ENCODE measurements at regions not wholly inside any gene's neighbourhood (a gene's known extent, or its start where the extent isn't known, plus 50 kb on each side); places are given as distances from the start of the nearest gene placed in this dataset.

GRCh38 chr1:166418344-166418933 lies 251.6 kb upstream of the FAM78B start:
- no peak overlapping the region for H3K4me3 ChIP-seq (ENCODE audit: extremely low read depth in 1 of 4, insufficient read depth in 2 of 4, low read depth in 3 of 4, low read length in 4 of 4)
- H4K20me1 ChIP-seq (replicated peaks in 1 of 2; ENCODE audit: control insufficient read depth in 1 of 2, insufficient read depth in 2 of 2, low read length in 2 of 2): no peaks in the 10 kb centered on the region
- H3K27me3 ChIP-seq (replicated peaks in 1 of 4; ENCODE audit: control insufficient read depth in 3 of 4, extremely low read depth in 1 of 4, insufficient read depth in 3 of 4, low read length in 3 of 4): no peaks in the 10 kb centered on the region
- WGBS, 2 experiments (ENCODE audit: extremely low coverage in 1 of 2, insufficient coverage in 1 of 2, insufficient read length in 1 of 2, insufficient replicate concordance in 2 of 2, low coverage in 1 of 2, low lambda C conversion rate in 2 of 2, missing lambda C conversion rate in 1 of 2): 88% methylated on average over 3 of the region's 3 CpGs; no CpG with 5 or more reads in 1 of the 2 experiments
- H2AK5ac ChIP-seq (ENCODE audit: low read depth, low read length): no peak overlapping the region
- no peak overlapping the region for H3K9ac ChIP-seq (replicated peaks in 1 of 4; ENCODE audit: extremely low read depth in 1 of 4, low read depth in 3 of 4, low read length in 3 of 4)
- no peak overlapping the region for H2AFZ ChIP-seq (ENCODE audit: low read length)
- FAIRE-seq (no peak), DNase-seq (ENCODE audit: low read depth in 1 of 2, low spot score in 2 of 2) (no peak)
- H3K79me1 ChIP-seq (ENCODE audit: low read depth, low read length): no peaks in the 10 kb centered on the region
- H2BK5ac ChIP-seq (ENCODE audit: low read depth, low read length): no peak overlapping the region
- H3K56ac ChIP-seq (replicated peaks; ENCODE audit: insufficient read length, low read depth, low read length): no peak overlapping the region
- peaks cover 3 to 4% of the 10 kb centered on the region in 2 experiments; a peak in 2 of 4 replicates for H3K9me3 ChIP-seq (ENCODE audit: insufficient read depth in 2 of 2, low read depth in 1 of 2, low read length in 1 of 2)
- CTCF ChIA-PET (ENCODE audit: partially characterized antibody): interaction anchor here (0.6 to 1.7 kb wide), 5 partner anchors 14 to 816 kb away, joined by 3 to 5 read pairs (median 4); no protein-coding TSS in a partner anchor
- H3K23me2 ChIP-seq (ENCODE audit: low read depth, low read length): no peaks in the 10 kb centered on the region
- no peak overlapping the region for H4K8ac ChIP-seq (ENCODE audit: extremely low read depth, insufficient read depth, low read length)
- no peaks in the 10 kb centered on the region for H3K79me2 ChIP-seq (ENCODE audit: control insufficient read depth in 1 of 2, insufficient read depth in 2 of 2, low read length in 2 of 2)
- H3K4me2 ChIP-seq (ENCODE audit: insufficient read depth in 1 of 2, low read depth in 2 of 2, low read length in 2 of 2): no peak overlapping the region
- H2BK12ac ChIP-seq (ENCODE audit: low read depth, low read length): no peak overlapping the region
- no peaks in the 10 kb centered on the region for H3K36me3 ChIP-seq (ENCODE audit: control insufficient read depth in 2 of 4, insufficient read depth in 4 of 4, low read length in 3 of 4)
- H3K4me1 ChIP-seq (replicated peaks in 1 of 4; ENCODE audit: control insufficient read depth in 3 of 4, insufficient read depth in 4 of 4, low read length in 3 of 4): no peaks in the 10 kb centered on the region
- POLR2A ChIA-PET (ENCODE audit: partially characterized antibody): no interaction called here
- H2BK20ac ChIP-seq (ENCODE audit: low read length): no peak overlapping the region
- no peak overlapping the region for H3K27ac ChIP-seq (ENCODE audit: low read depth, low read length)
- no peak overlapping the region for H3K18ac ChIP-seq (ENCODE audit: extremely low read depth, low read length)
- H3K23ac ChIP-seq (ENCODE audit: insufficient read length): no peak overlapping the region
- H2BK15ac ChIP-seq (ENCODE audit: low read length): no peak overlapping the region
- H3K4ac ChIP-seq (replicated peaks; ENCODE audit: insufficient read length, low read depth, low read length): no peak overlapping the region
- H4K5ac ChIP-seq (ENCODE audit: insufficient read length, low read depth, low read length): no peak overlapping the region
- H2BK120ac ChIP-seq (replicated peaks; ENCODE audit: low read depth, low read length): no peak overlapping the region
- no peak overlapping the region for H4K91ac ChIP-seq (replicated peaks; ENCODE audit: insufficient read length, low read length)
- H3K14ac ChIP-seq (ENCODE audit: insufficient read length): no peak overlapping the region
- TF ChIP-seq POLR2AphosphoS5 (IDR thresholded peaks at IDR 0.05; ENCODE audit: low read depth, low read length) (no peak), KDM4A (IDR thresholded peaks at IDR 0.05; ENCODE audit: low read depth, low read length, severe bottlenecking) (no peak), RAD21 (IDR thresholded peaks at IDR 0.05 in 1 of 2, conservative IDR thresholded peaks at IDR 0.05 in 1 of 2; ENCODE audit: low read depth in 2 of 2, low read length in 2 of 2) (no peak), HDAC6 (IDR thresholded peaks at IDR 0.05; ENCODE audit: low read depth, low read length) (no peak), SRF (IDR thresholded peaks at IDR 0.05; ENCODE audit: low read depth, low read length) (no peak), SP4 (IDR thresholded peaks at IDR 0.05; ENCODE audit: low read length) (no peak), RFX5 (IDR thresholded peaks at IDR 0.05; ENCODE audit: borderline replicate concordance, low read depth, low read length) (no peak), GABPA (IDR thresholded peaks at IDR 0.05; ENCODE audit: borderline replicate concordance, insufficient read depth, low read length) (no peak), KDM5A (IDR thresholded peaks at IDR 0.05; ENCODE audit: low read length) (no peak), YY1 (IDR thresholded peaks at IDR 0.05; ENCODE audit: low read depth, low read length) (no peak), SUZ12 (IDR thresholded peaks at IDR 0.05; ENCODE audit: low read length) (no peak), CREB1 (IDR thresholded peaks at IDR 0.05) (no peak), TAF7 (optimal IDR thresholded peaks at IDR 0.05; ENCODE audit: borderline replicate concordance, low read depth, low read length) (no peak), SP1 (IDR thresholded peaks at IDR 0.05; ENCODE audit: low read depth, low read length) (no peak)
- TF ChIP-seq, protein P1, sequence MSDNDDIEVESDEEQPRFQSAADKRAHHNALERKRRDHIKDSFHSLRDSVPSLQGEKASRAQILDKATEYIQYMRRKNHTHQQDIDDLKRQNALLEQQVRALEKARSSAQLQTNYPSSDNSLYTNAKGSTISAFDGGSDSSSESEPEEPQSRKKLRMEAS (IDR thresholded peaks at IDR 0.05): no peak

All from H1 (cell line).